ENCODE measurements at regions not wholly inside any gene's neighbourhood (a gene's known extent, or its start where the extent isn't known, plus 50 kb on each side); places are given as distances from the start of the nearest gene placed in this dataset.
A peak's percentile ranks its signal among the peaks of the same experiment; 100 is the strongest.

GRCh38 chr5:107257885-107258520 is 412.7 kb downstream of the EFNA5 start:
- DNase-seq = no peak

GRCh38 chr5:107254902-107255234 is 415.9 kb downstream of the EFNA5 start:
- DNase-seq = no peak

GRCh38 chr5:107254214-107254901 is 416.4 kb downstream of the EFNA5 start:
- DNase-seq = no peak

- no peak for DNase-seq
These were observed 417.5 kb downstream of the EFNA5 start for GRCh38 chr5:107253246-107253645.

GRCh38 chr5:107251151-107251550 is 419.6 kb downstream of the EFNA5 start:
- DNase-seq = no peak

- peak; percentile 67 for DNase-seq
These were observed 422.6 kb downstream of the EFNA5 start for GRCh38 chr5:107248066-107248695.

- DNase-seq = no peak
These were observed 423.3 kb downstream of the EFNA5 start for GRCh38 chr5:107247427-107247826.

- no peak for DNase-seq
These were observed 427.5 kb downstream of the EFNA5 start for GRCh38 chr5:107243220-107243579.

- no peak for DNase-seq
These were observed 428.1 kb downstream of the EFNA5 start for GRCh38 chr5:107242411-107243219.

GRCh38 chr5:107241841-107242240 is 428.9 kb downstream of the EFNA5 start:
- no peak for DNase-seq

GRCh38 chr5:107235167-107235566 is 435.6 kb downstream of the EFNA5 start:
- no peak for DNase-seq

- no peak for DNase-seq
These were observed 437.9 kb downstream of the EFNA5 start for GRCh38 chr5:107232788-107233187.

- no peak for DNase-seq
These were observed 438.4 kb downstream of the EFNA5 start for GRCh38 chr5:107232293-107232692.

GRCh38 chr5:107231191-107231590 is 439.5 kb downstream of the EFNA5 start:
- DNase-seq = no peak

- no peak for DNase-seq
These were observed 440.4 kb downstream of the EFNA5 start for GRCh38 chr5:107230367-107230766.

GRCh38 chr5:107228226-107228625 is 442.5 kb downstream of the EFNA5 start:
- no peak for DNase-seq

- no peak for DNase-seq
These were observed 446.5 kb downstream of the EFNA5 start for GRCh38 chr5:107224272-107224671.

- DNase-seq = no peak
These were observed 447.7 kb downstream of the EFNA5 start for GRCh38 chr5:107223066-107223465.

GRCh38 chr5:107219993-107220392 is 450.7 kb downstream of the EFNA5 start:
- no peak for DNase-seq

- no peak for DNase-seq
These were observed 452.1 kb downstream of the EFNA5 start for GRCh38 chr5:107218457-107219193.

GRCh38 chr5:107217721-107218130 is 453.0 kb downstream of the EFNA5 start:
- no peak for DNase-seq

GRCh38 chr5:107216587-107216986 is 454.1 kb downstream of the EFNA5 start:
- DNase-seq = no peak

- no peak for DNase-seq
These were observed 455.1 kb downstream of the EFNA5 start for GRCh38 chr5:107215611-107216010.
